ENCODE measurements at regions not wholly inside any gene's neighbourhood (a gene's known extent, or its start where the extent isn't known, plus 50 kb on each side); places are given as distances from the start of the nearest gene placed in this dataset.

DNA sequence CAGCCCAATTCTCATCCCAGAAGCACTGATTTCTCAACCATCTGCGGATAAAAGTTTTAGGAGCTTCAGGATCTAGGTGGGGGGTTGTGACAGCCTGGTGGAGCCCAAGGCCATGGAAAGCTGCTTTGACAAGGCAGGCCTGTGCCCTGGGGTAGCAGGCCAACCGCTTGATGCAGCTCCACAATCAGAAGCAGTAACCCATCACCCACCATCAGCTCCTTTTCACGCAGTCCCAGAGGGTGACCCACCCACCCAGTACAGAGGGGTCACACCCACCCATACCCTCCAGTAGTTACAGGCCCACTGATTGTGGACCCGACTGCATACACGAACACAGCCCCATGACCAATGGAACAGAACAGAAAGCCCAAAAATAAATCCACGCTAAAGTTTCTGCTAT lies 253.9 kb downstream of the AHR start:
- WGBS (ENCODE audit: low lambda C conversion rate, missing lambda C conversion rate) = 95% methylated on average over 6 of the region's 6 CpGs
- Histone ChIP-seq H3K9me2 (replicated peaks; ENCODE audit: insufficient read depth) (no peaks in the 10 kb centered on the region), H3K27ac (no peak overlapping the region), H4K20me1 (ENCODE audit: insufficient read depth, poor library complexity, severe bottlenecking) (no peaks in the 10 kb centered on the region), H3K4me3 (no peak overlapping the region), H3K4me2 (no peak overlapping the region), H3K4me1 (ENCODE audit: insufficient read depth) (peaks cover 17% of the 10 kb centered on the region), H2AFZ (no peak overlapping the region), H3K36me3 (replicated peaks; ENCODE audit: insufficient read depth, low read depth) (no peaks in the 10 kb centered on the region), H3K79me2 (peaks cover 63% of the 10 kb centered on the region), H3K9me3 (ENCODE audit: low read depth) (no peaks in the 10 kb centered on the region), H3K27me3 (no peaks in the 10 kb centered on the region)
- no peak for DNase-seq (ENCODE audit: low spot score)
- TF ChIP-seq EZH2phosphoT487 (IDR thresholded peaks at IDR 0.05; ENCODE audit: low read depth, severe bottlenecking, unreplicated experiment) (no peak), EZH2 (IDR thresholded peaks at IDR 0.05; ENCODE audit: borderline replicate concordance) (no peak)
- TF ChIP-seq, protein P1, sequence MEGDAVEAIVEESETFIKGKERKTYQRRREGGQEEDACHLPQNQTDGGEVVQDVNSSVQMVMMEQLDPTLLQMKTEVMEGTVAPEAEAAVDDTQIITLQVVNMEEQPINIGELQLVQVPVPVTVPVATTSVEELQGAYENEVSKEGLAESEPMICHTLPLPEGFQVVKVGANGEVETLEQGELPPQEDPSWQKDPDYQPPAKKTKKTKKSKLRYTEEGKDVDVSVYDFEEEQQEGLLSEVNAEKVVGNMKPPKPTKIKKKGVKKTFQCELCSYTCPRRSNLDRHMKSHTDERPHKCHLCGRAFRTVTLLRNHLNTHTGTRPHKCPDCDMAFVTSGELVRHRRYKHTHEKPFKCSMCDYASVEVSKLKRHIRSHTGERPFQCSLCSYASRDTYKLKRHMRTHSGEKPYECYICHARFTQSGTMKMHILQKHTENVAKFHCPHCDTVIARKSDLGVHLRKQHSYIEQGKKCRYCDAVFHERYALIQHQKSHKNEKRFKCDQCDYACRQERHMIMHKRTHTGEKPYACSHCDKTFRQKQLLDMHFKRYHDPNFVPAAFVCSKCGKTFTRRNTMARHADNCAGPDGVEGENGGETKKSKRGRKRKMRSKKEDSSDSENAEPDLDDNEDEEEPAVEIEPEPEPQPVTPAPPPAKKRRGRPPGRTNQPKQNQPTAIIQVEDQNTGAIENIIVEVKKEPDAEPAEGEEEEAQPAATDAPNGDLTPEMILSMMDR (IDR thresholded peaks at IDR 0.05; ENCODE audit: poor library complexity) = no peak

DNA sequence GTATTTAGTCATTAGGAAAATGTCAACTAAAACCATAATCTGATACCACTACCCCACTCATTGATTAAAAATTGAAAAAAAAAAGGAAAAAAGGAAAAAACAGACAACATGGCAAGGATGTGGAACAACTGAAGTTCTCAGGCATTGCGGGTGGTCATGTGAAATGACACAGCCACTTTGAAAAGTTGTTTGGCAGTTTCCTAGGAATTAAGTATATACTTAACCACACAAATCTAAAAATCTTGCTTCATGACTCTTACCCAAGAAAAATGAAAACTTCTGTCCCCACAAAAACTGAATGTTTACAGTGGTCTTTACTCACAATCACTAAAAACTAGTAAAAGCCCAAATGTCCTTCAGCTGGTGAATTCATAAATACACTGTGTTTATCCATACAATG lies 254.5 kb downstream of the AHR start:
- no peaks in the 10 kb centered on the region for H3K9me3 ChIP-seq (ENCODE audit: low read depth)
- H3K4me1 ChIP-seq (ENCODE audit: insufficient read depth) = peaks cover 18% of the 10 kb centered on the region
- no peak overlapping the region for H3K4me3 ChIP-seq
- no peaks in the 10 kb centered on the region for H3K9me2 ChIP-seq (replicated peaks; ENCODE audit: insufficient read depth)
- H3K4me2 ChIP-seq = no peak overlapping the region
- peaks cover 61% of the 10 kb centered on the region for H3K79me2 ChIP-seq
- no peak for TF ChIP-seq EZH2 (IDR thresholded peaks at IDR 0.05; ENCODE audit: borderline replicate concordance)
- no peak for TF ChIP-seq EZH2phosphoT487 (IDR thresholded peaks at IDR 0.05; ENCODE audit: low read depth, severe bottlenecking, unreplicated experiment)
- TF ChIP-seq, protein P1 (IDR thresholded peaks at IDR 0.05; ENCODE audit: poor library complexity) = no peak
- no peaks in the 10 kb centered on the region for H3K36me3 ChIP-seq (replicated peaks; ENCODE audit: insufficient read depth, low read depth)
- H3K27me3 ChIP-seq = no peaks in the 10 kb centered on the region
- no peak for DNase-seq (ENCODE audit: low spot score)
- no peaks in the 10 kb centered on the region for H4K20me1 ChIP-seq (ENCODE audit: insufficient read depth, poor library complexity, severe bottlenecking)
- peak overlapping the region; percentile 1 for H3K27ac ChIP-seq
- H2AFZ ChIP-seq = no peak overlapping the region
- 68% methylated on average over 1 of the region's 1 CpG for WGBS (ENCODE audit: low lambda C conversion rate, missing lambda C conversion rate)

DNA sequence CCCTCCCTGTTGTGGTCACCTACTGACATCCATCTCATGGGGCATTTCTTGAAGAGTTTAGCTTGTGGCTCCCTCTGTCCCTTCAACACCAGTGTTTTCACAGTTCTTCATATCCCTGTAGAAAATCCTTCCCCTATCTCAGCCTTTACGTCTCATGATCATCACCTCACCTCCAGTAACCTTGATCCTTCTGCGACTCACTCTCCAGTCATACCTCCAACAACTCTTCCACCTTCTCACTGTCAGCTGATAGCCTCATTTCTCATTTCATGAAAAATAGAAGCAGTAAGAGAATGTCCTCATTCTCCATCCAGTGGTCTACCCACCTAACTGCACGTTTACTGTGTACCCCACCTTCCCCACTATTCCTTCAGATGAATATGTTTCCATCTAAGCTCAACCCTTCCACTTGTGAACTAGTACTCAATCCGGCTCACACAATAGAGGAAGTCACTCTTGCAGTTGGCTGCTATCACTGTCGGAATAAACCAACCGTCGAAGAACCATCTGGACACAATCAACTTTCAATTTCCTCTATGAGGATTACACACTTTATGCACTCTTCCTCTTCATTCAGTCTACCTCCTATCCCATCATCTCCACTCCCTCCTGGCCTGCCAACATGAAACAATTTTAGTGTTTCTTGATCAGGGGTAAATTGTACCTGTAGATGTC lies 256.0 kb downstream of the AHR start:
- H3K4me3 ChIP-seq = no peak overlapping the region
- peaks cover 18% of the 10 kb centered on the region for H3K4me1 ChIP-seq (ENCODE audit: insufficient read depth)
- DNase-seq (ENCODE audit: low spot score) = no peak
- no peaks in the 10 kb centered on the region for H3K27me3 ChIP-seq
- H3K36me3 ChIP-seq (replicated peaks; ENCODE audit: insufficient read depth, low read depth) = no peaks in the 10 kb centered on the region
- H3K4me2 ChIP-seq = no peak overlapping the region
- H3K27ac ChIP-seq = no peak overlapping the region
- 87% methylated on average over 7 of the region's 7 CpGs for WGBS (ENCODE audit: low lambda C conversion rate, missing lambda C conversion rate)
- H2AFZ ChIP-seq = no peak overlapping the region
- TF ChIP-seq, protein P1 (IDR thresholded peaks at IDR 0.05; ENCODE audit: poor library complexity) = no peak
- no peak for TF ChIP-seq EZH2 (IDR thresholded peaks at IDR 0.05; ENCODE audit: borderline replicate concordance)
- TF ChIP-seq EZH2phosphoT487 (IDR thresholded peaks at IDR 0.05; ENCODE audit: low read depth, severe bottlenecking, unreplicated experiment) = no peak
- H3K79me2 ChIP-seq = peaks cover 53% of the 10 kb centered on the region
- no peaks in the 10 kb centered on the region for H4K20me1 ChIP-seq (ENCODE audit: insufficient read depth, poor library complexity, severe bottlenecking)
- H3K9me3 ChIP-seq (ENCODE audit: low read depth) = no peaks in the 10 kb centered on the region
- H3K9me2 ChIP-seq (replicated peaks; ENCODE audit: insufficient read depth) = no peaks in the 10 kb centered on the region
